ENCODE measurements at regions not wholly inside any gene's neighbourhood (a gene's known extent, or its start where the extent isn't known, plus 50 kb on each side); places are given as distances from the start of the nearest gene placed in this dataset.

- TF ChIP-seq CTCF (IDR thresholded peaks at IDR 0.05) (no peak), EP300 (IDR thresholded peaks at IDR 0.05) (no peak)
Observed at GRCh38 chr4:147339100-147339499, 141.8 kb upstream of the EDNRA start.

All from tibial nerve (tissue), 4 donors.